IPS-15b (cell line): ENCODE measurements at regions not wholly inside any gene's neighbourhood (a gene's known extent, or its start where the extent isn't known, plus 50 kb on each side); places are given as distances from the start of the nearest gene placed in this dataset.

ENCODE experiments used
- H3K27me3 ChIP-seq: one replicate; pipeline ENCODE4 v1.6.1; 2013; ENCODE audit warnings: low read length; ENCODE audit not compliant: control insufficient read depth, insufficient read depth
- H3K36me3 ChIP-seq: one replicate; pipeline ENCODE4 v1.6.1; 2013; ENCODE audit warnings: low read length; ENCODE audit not compliant: control insufficient read depth, insufficient read depth
- H3K4me1 ChIP-seq: one replicate; pipeline ENCODE4 v1.6.1; 2013; ENCODE audit warnings: mild to moderate bottlenecking, low read length; ENCODE audit not compliant: control insufficient read depth, insufficient read depth
- H3K4me3 ChIP-seq: one replicate; pipeline ENCODE4 v1.5.1; 2013; ENCODE audit warnings: low read depth, low read length
- H3K9ac ChIP-seq: one replicate; pipeline ENCODE4 v1.6.1; 2013; ENCODE audit warnings: low read depth, mild to moderate bottlenecking, low read length
- H3K9me3 ChIP-seq: one replicate; pipeline ENCODE4 v1.6.1; 2013; ENCODE audit warnings: mild to moderate bottlenecking, low read length; ENCODE audit not compliant: control insufficient read depth, insufficient read depth

- Histone ChIP-seq H3K36me3 (no peaks in the 10 kb centered on the region), H3K9ac (no peak overlapping the region), H3K4me3 (no peak overlapping the region), H3K9me3 (no peaks in the 10 kb centered on the region), H3K27me3 (peaks cover 10% of the 10 kb centered on the region), H3K4me1 (no peaks in the 10 kb centered on the region)
These were observed 93.1 kb upstream of the TEX13D start for GRCh38 chrX:124239324-124239723.

DNA sequence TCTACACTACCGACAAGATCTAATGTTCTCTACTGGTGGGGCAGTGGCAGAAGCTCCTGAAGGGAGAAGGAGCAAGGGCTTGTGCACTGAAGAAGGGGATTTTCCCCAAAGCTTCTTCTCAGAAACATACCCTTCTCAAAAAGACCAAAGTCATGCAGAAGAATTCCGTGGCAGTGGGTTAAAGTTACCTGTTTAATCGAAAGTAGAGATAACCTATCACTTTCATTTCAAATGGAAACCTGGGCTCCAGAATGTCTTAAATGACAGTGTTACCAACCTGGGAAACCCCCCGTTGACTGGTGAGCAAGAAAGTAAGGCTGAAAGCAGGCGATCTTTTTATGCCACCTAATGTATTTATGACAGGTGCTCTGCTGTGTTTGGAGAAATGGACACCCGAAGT, 92.5 kb upstream of the TEX13D start:
- Histone ChIP-seq H3K9me3 (no peaks in the 10 kb centered on the region), H3K36me3 (no peaks in the 10 kb centered on the region), H3K9ac (no peak overlapping the region), H3K4me3 (no peak overlapping the region), H3K27me3 (peaks cover 8% of the 10 kb centered on the region), H3K4me1 (no peaks in the 10 kb centered on the region)

DNA sequence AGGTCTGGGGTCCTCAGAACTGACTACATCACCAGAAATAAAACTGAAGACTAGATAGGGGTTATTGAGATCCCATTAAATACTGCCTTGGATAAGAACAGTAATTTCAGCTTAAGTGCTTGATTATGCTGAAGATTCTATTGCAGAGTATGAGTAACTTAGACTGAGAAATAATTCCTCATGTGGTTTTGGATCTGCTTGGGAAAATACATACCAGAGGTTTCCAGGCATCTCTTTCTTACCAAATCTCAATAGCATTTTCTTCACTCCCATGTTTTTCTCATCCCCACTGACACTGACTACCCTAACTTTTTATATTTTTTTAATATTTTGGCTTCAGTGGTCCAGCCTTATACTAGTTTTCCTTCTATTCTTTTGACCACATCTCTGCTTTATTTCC, 92.0 kb upstream of the TEX13D start:
- H3K27me3 ChIP-seq, result peaks cover 8% of the 10 kb centered on the region
- H3K4me1 ChIP-seq, result no peaks in the 10 kb centered on the region
- no peaks in the 10 kb centered on the region for H3K36me3 ChIP-seq
- H3K9me3 ChIP-seq, result no peaks in the 10 kb centered on the region
- H3K4me3 ChIP-seq, result no peak overlapping the region
- H3K9ac ChIP-seq, result no peak overlapping the region

DNA sequence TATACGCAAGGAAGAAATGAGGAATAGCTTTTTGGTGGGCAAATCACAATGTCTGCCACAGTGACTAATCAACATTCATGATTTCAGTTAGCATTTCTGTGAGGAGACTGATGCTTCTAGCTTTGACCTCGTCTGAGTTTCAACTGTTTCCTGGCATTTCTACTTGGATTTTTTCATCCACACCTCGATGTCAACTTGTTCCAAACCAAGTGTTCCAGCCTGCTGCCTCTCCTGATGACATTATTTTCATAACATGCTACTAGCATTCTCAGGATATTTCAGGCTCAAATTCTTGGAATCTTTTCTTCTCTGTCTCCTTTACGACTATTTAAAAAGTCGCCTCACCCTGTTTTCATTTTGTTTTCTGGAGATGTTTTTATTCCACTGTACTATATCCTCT, 90.3 kb upstream of the TEX13D start:
- Histone ChIP-seq H3K4me3 (no peak overlapping the region), H3K27me3 (peaks cover 6% of the 10 kb centered on the region)

GRCh38 chrX:124249345-124249744, 83.1 kb upstream of the TEX13D start:
- no peak overlapping the region for H3K9ac ChIP-seq
- no peaks in the 10 kb centered on the region for H3K9me3 ChIP-seq
- H3K36me3 ChIP-seq, result no peaks in the 10 kb centered on the region
- H3K27me3 ChIP-seq, result no peaks in the 10 kb centered on the region
- no peak overlapping the region for H3K4me3 ChIP-seq
- H3K4me1 ChIP-seq, result no peaks in the 10 kb centered on the region

More for the DNA sequence above, 90.3 kb upstream of the TEX13D start:
- H3K4me1 ChIP-seq, result no peaks in the 10 kb centered on the region
- no peaks in the 10 kb centered on the region for H3K36me3 ChIP-seq
- no peaks in the 10 kb centered on the region for H3K9me3 ChIP-seq
- no peak overlapping the region for H3K9ac ChIP-seq

GRCh38 chrX:124250835-124251437, 81.5 kb upstream of the TEX13D start:
- no peaks in the 10 kb centered on the region for H3K9me3 ChIP-seq
- H3K4me3 ChIP-seq, result no peak overlapping the region
- no peaks in the 10 kb centered on the region for H3K36me3 ChIP-seq
- no peaks in the 10 kb centered on the region for H3K4me1 ChIP-seq
- no peak overlapping the region for H3K9ac ChIP-seq
- no peaks in the 10 kb centered on the region for H3K27me3 ChIP-seq

DNA sequence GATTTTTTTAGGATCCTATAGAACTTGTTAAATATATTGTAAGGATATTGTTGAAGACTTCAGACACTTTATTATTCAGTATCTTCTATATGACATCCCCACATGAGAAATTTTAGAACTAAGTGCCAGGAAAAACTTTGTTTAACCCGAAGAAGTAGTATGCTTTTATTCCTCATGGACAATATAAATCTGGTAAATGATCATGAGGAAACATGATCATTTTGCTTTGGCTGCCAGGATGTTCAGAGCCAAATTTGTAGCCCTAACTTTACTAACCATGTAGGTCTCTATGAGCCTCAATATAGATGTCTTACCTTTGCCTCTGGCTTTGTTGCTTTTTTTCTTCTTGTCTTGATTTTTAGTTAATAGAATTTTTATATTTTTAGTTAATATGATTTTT, 77.8 kb upstream of the TEX13D start:
- Histone ChIP-seq H3K4me1 (no peaks in the 10 kb centered on the region), H3K27me3 (no peaks in the 10 kb centered on the region)

DNA sequence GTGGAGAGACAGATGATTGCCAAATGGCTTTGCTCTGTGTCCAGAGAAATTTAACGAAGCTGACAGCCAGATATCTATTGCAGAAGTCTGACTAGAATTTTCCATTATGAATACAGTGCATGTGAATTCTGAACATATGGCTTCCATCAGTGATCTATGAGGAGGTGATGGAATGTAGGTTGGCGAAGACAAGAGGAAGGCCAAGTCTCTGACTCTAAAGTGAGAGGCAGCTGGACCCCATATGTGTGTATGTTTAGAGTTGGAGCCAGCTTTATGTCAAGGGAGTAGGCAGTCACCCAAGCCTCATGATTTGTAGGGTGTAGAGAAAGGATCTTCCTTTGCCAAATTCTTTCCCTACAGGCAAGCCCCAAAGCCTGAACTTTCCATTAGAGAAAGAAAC, 76.2 kb upstream of the TEX13D start:
- H3K9ac ChIP-seq, result no peak overlapping the region
- H3K36me3 ChIP-seq, result no peaks in the 10 kb centered on the region
- no peaks in the 10 kb centered on the region for H3K9me3 ChIP-seq
- H3K4me3 ChIP-seq, result no peak overlapping the region
- H3K4me1 ChIP-seq, result no peaks in the 10 kb centered on the region
- no peaks in the 10 kb centered on the region for H3K27me3 ChIP-seq

More for the DNA sequence above, 77.8 kb upstream of the TEX13D start:
- no peak overlapping the region for H3K4me3 ChIP-seq
- H3K36me3 ChIP-seq, result no peaks in the 10 kb centered on the region
- no peaks in the 10 kb centered on the region for H3K9me3 ChIP-seq
- no peak overlapping the region for H3K9ac ChIP-seq

- Histone ChIP-seq H3K9me3 (no peaks in the 10 kb centered on the region), H3K4me1 (no peaks in the 10 kb centered on the region), H3K36me3 (no peaks in the 10 kb centered on the region), H3K27me3 (no peaks in the 10 kb centered on the region), H3K9ac (no peak overlapping the region), H3K4me3 (no peak overlapping the region)
These were observed 75.7 kb upstream of the TEX13D start for GRCh38 chrX:124256629-124257380.

DNA sequence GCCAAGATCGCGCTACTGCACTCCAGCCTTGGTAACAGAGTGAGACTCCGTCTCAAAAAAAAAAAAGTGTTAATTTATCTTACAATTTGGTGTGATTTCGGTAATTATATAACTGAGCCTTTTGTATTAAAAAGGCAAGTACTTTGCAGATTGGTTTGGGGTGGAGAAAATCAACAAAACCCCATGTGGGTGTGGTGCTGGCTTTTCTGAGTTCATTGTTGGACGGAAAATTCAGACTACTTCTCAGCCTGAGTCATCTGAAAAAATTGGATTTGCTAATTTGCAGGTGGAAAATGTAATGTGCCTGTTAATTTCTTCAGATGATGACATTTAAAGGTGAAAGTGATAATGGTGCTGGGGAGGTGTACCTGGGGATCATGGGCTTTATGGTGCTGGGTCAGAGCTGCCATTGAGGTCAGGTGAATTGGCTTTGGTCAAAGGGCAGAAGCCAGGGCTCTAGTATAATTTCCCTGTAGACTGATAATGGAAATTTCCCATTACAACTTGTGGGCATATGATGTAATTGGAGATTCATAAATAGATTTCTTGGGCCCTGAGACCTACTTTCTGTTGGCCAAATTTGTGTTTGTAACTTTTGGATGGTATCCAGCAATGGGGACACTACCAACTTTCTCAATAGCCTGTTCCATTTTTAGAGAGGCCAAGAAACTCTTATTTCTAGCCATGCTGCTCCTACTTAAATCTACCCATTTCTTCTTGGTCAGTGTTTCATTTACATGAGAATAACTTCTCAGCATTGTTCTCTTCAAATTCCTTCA, 74.3 kb upstream of the TEX13D start:
- Histone ChIP-seq H3K9me3 (no peaks in the 10 kb centered on the region), H3K27me3 (no peaks in the 10 kb centered on the region), H3K9ac (no peak overlapping the region), H3K4me3 (no peak overlapping the region), H3K36me3 (no peaks in the 10 kb centered on the region), H3K4me1 (no peaks in the 10 kb centered on the region)

DNA sequence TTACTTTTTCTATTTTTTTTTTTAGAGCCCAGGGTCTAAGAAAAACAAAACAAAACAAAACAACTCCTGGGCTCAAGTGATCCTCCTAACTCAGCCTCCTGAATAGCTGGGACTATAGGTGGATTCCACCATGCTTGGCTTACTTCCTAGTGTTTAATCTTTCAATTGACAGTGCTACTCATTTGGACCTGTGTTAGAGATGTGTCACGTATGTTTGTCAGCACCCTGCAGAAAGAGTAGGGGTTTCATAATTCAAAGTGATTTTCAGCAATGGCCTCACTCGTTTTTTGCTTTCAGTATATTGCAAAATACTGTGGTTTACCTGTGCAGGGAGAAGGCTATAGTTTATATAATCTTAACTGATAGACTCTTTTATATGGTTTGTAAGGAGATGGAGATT, 71.6 kb upstream of the TEX13D start:
- Histone ChIP-seq H3K9me3 (no peaks in the 10 kb centered on the region), H3K9ac (no peak overlapping the region), H3K27me3 (no peaks in the 10 kb centered on the region), H3K36me3 (no peaks in the 10 kb centered on the region), H3K4me1 (no peaks in the 10 kb centered on the region), H3K4me3 (no peak overlapping the region)

DNA sequence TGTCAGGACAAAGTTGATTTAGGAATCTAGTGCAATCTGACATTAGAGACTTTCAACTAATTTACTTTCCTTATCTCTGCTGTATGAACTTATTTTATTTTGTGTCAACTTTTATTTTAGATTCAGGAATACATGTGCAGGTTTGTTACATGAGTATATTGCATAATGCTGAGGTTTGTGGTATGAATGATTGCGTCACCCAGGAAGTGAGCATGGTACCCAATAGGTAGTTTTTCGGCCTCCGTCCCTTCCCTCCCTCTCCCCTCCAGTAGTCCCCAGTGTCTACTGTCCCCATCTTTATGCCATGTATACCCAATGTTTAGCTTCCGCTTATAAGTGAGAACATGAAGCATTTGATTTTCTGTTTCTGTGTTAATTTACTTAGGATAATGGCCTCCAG, 68.7 kb upstream of the TEX13D start:
- Histone ChIP-seq H3K4me3 (no peak overlapping the region), H3K9ac (no peak overlapping the region), H3K4me1 (no peaks in the 10 kb centered on the region), H3K36me3 (no peaks in the 10 kb centered on the region), H3K9me3 (no peaks in the 10 kb centered on the region), H3K27me3 (no peaks in the 10 kb centered on the region)
